ENCODE measurements at regions not wholly inside any gene's neighbourhood (a gene's known extent, or its start where the extent isn't known, plus 50 kb on each side); places are given as distances from the start of the nearest gene placed in this dataset.
A peak's percentile ranks its signal among the peaks of the same experiment; 100 is the strongest.

- ATAC-seq (no peak; a peak in 1 of 6 replicates), FAIRE-seq (no peak), DNase-seq (ENCODE audit: low read depth in 1 of 2, low spot score in 1 of 2) (no peak)
- H3K4me2 ChIP-seq: no peak overlapping the region
- TF ChIP-seq MAFK (IDR thresholded peaks at IDR 0.05; ENCODE audit: partially characterized antibody): no peak
- no peak for TF ChIP-seq BHLHE40 (IDR thresholded peaks at IDR 0.05; ENCODE audit: low read depth, low read length)
- no peak for TF ChIP-seq POLR2AphosphoS2 (conservative IDR thresholded peaks at IDR 0.05; ENCODE audit: low read length)
- no peak for TF ChIP-seq ELK1 (IDR thresholded peaks at IDR 0.05; ENCODE audit: low read depth, low read length)
- TF ChIP-seq KDM5A (IDR thresholded peaks at IDR 0.05): no peak
- TF ChIP-seq CBX8 (IDR thresholded peaks at IDR 0.05): no peak
- ChIA-PET CTCF (interaction anchor here (1.1 kb wide), 1 partner anchor 9 kb away, joined by 3 read pairs; no protein-coding TSS in a partner anchor), POLR2A (no interaction called here)
- H3K9me3 ChIP-seq: no peaks in the 10 kb centered on the region
- H3K4me1 ChIP-seq: peaks cover 25% of the 10 kb centered on the region; the same call in 2 of the 3 replicates
- H3K4me3 ChIP-seq: no peak overlapping the region
- 92% methylated on average over 1 of the region's 1 CpG for WGBS (ENCODE audit: missing lambda C conversion rate)
- peak overlapping the region; percentile 45 to 75; a peak in 5 of 6 replicates for H3K27ac ChIP-seq
Measured at GRCh38 chr12:75970310-75970709, 61.3 kb downstream of the PHLDA1 start.

DNA sequence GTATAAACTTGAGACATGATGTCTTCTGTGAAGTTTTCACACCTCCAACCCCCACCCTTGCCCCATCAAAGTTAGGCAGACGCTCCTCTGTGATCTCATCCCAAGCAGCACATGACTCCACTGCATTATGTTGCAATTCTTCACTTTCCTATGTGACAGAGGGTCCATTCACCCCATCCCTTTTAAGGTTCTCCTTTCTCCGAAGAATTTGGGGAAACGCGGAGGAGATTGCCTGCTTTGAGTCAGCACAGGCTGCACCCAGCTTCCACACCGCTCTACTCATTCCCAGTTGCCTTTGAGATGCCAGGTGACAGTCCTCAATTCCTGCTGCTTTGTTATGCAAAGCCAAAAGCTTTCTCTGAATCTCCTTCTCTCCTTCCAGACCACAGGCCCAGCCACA, 61.8 kb downstream of the PHLDA1 start:
- peak; percentile 26 to 34; a peak in 1 of 4 replicates for TF ChIP-seq CEBPB (IDR thresholded peaks at IDR 0.05)
- TF ChIP-seq, protein P1, sequence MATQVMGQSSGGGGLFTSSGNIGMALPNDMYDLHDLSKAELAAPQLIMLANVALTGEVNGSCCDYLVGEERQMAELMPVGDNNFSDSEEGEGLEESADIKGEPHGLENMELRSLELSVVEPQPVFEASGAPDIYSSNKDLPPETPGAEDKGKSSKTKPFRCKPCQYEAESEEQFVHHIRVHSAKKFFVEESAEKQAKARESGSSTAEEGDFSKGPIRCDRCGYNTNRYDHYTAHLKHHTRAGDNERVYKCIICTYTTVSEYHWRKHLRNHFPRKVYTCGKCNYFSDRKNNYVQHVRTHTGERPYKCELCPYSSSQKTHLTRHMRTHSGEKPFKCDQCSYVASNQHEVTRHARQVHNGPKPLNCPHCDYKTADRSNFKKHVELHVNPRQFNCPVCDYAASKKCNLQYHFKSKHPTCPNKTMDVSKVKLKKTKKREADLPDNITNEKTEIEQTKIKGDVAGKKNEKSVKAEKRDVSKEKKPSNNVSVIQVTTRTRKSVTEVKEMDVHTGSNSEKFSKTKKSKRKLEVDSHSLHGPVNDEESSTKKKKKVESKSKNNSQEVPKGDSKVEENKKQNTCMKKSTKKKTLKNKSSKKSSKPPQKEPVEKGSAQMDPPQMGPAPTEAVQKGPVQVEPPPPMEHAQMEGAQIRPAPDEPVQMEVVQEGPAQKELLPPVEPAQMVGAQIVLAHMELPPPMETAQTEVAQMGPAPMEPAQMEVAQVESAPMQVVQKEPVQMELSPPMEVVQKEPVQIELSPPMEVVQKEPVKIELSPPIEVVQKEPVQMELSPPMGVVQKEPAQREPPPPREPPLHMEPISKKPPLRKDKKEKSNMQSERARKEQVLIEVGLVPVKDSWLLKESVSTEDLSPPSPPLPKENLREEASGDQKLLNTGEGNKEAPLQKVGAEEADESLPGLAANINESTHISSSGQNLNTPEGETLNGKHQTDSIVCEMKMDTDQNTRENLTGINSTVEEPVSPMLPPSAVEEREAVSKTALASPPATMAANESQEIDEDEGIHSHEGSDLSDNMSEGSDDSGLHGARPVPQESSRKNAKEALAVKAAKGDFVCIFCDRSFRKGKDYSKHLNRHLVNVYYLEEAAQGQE (IDR thresholded peaks at IDR 0.05): no peak
- no peak for TF ChIP-seq RNF2 (IDR thresholded peaks at IDR 0.05; ENCODE audit: borderline replicate concordance, low read depth)
- DNase-seq (ENCODE audit: low read depth in 1 of 2, low spot score in 1 of 2) (no peak), FAIRE-seq (no peak), ATAC-seq (peak in 1 of 2 experiments; percentile 20; a peak in 2 of 6 replicates)
- 90% methylated on average over 5 of the region's 5 CpGs for WGBS (ENCODE audit: missing lambda C conversion rate)
- POLR2A ChIA-PET: no interaction called here
- H3K4me1 ChIP-seq: peaks cover 25% of the 10 kb centered on the region; the same call in 2 of the 3 replicates
- no peak overlapping the region for H3K4me3 ChIP-seq
- no peaks in the 10 kb centered on the region for H3K9me3 ChIP-seq
- CTCF ChIA-PET: interaction anchor here (0.5 to 1.2 kb wide), 4 partner anchors 8 to 282 kb away, joined by 3 to 5 read pairs (median 4); no protein-coding TSS in a partner anchor
- peak overlapping the region; percentile 45 to 75; a peak in 5 of 6 replicates for H3K27ac ChIP-seq
- no peak overlapping the region for H3K4me2 ChIP-seq

DNA sequence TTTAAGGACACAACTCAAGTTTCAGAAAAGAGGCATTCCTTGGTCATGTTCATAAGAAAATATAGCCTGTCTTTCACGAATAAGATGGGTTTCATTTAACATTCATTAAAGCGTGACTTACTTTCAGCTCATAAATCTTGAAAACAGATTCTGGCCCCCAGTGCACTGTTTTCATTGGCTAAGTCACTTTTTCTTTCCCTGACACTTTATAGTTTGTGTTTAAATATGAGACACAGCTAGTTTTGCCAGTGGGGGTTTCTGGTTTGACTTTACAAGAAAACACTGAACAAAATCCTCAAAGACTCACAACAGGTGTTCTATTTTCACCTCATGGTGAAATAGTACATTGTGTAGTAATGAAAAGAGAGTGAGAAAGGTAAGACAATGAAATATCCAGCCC, 65.9 kb downstream of the PHLDA1 start:
- CTCF ChIA-PET: interaction anchor here (1.0 kb wide), 1 partner anchor 10 kb away, joined by 3 read pairs; no protein-coding TSS in a partner anchor
- Histone ChIP-seq H3K4me2 (no peak overlapping the region), H3K4me3 (no peak overlapping the region), H3K27ac (peak overlapping the region in 1 of 2 experiments; percentile 64; a peak in 2 of 6 replicates), H3K4me1 (peaks cover 16% of the 10 kb centered on the region; the same call in 2 of the 3 replicates), H3K9me3 (no peaks in the 10 kb centered on the region)
- 93% methylated on average over 2 of the region's 2 CpGs for WGBS (ENCODE audit: missing lambda C conversion rate)
- no peak for DNase-seq (ENCODE audit: low read depth in 1 of 2, low spot score in 1 of 2)
- TF ChIP-seq HDAC2 (IDR thresholded peaks at IDR 0.05): no peak
- ATAC-seq: no peak
- no peak for FAIRE-seq
- POLR2A ChIA-PET: no interaction called here

GRCh38 chr12:75964150-75964549, 67.4 kb downstream of the PHLDA1 start:
- no peak overlapping the region for H3K4me2 ChIP-seq

More at GRCh38 chr12:75964150-75964549, 67.4 kb downstream of the PHLDA1 start:
- CTCF ChIA-PET: no interaction called here
- peak overlapping the region in 1 of 2 experiments; percentile 64; a peak in 3 of 6 replicates for H3K27ac ChIP-seq
- POLR2A ChIA-PET: interaction anchor here (0.6 kb wide), 1 partner anchor 20 kb away, joined by 3 read pairs; no protein-coding TSS in a partner anchor
- ATAC-seq (peak; percentile 66 to 70; a peak in 5 of 6 replicates), DNase-seq (ENCODE audit: low read depth in 1 of 2, low spot score in 1 of 2) (peak in 1 of 2 experiments; percentile 46), FAIRE-seq (no peak)
- peaks cover 18% of the 10 kb centered on the region for H3K4me1 ChIP-seq
- H3K9me3 ChIP-seq: no peaks in the 10 kb centered on the region
- 39% methylated on average over 1 of the region's 1 CpG for WGBS (ENCODE audit: missing lambda C conversion rate)
- H3K4me3 ChIP-seq: no peak overlapping the region
- TF ChIP-seq CBX8 (IDR thresholded peaks at IDR 0.05): no peak
- no peak for TF ChIP-seq CEBPB (IDR thresholded peaks at IDR 0.05)
- TF ChIP-seq CHD2 (IDR thresholded peaks at IDR 0.05; ENCODE audit: low read length, partially characterized antibody): no peak
- TF ChIP-seq NPAS2 (CRISPR knock-in tag; IDR thresholded peaks at IDR 0.05; ENCODE audit: borderline replicate concordance): no peak
- TF ChIP-seq HOXB13 (CRISPR knock-in tag; IDR thresholded peaks at IDR 0.05; ENCODE audit: low read depth): no peak
